ENCODE measurements at regions not wholly inside any gene's neighbourhood (a gene's known extent, or its start where the extent isn't known, plus 50 kb on each side); places are given as distances from the start of the nearest gene placed in this dataset.

GRCh38 chr5:60403343-60404006 is 296.5 kb downstream of the DEPDC1B start:
- TF ChIP-seq CTCF (conservative IDR thresholded peaks at IDR 0.05; ENCODE audit: low read length) (no peak), EZH2phosphoT487 (IDR thresholded peaks at IDR 0.05; ENCODE audit: borderline replicate concordance) (no peak)
- H3K9ac ChIP-seq (ENCODE audit: low read depth, low read length, poor library complexity, severe bottlenecking): no peak overlapping the region
- no peak overlapping the region for H2AFZ ChIP-seq (ENCODE audit: low read length)
- H4K20me1 ChIP-seq (ENCODE audit: insufficient read depth, low read length, poor library complexity, severe bottlenecking): no peaks in the 10 kb centered on the region
- H3K27me3 ChIP-seq (ENCODE audit: insufficient read depth, low read length, poor library complexity, severe bottlenecking): no peaks in the 10 kb centered on the region
- H3K4me3 ChIP-seq (ENCODE audit: low read length, poor library complexity, severe bottlenecking): no peak overlapping the region
- no peaks in the 10 kb centered on the region for H3F3A ChIP-seq (ENCODE audit: low read depth)
- no peaks in the 10 kb centered on the region for H3K9me2 ChIP-seq (replicated peaks; ENCODE audit: low read depth, low read length)
- no peak overlapping the region for H3K4me2 ChIP-seq (ENCODE audit: low read depth, low read length, poor library complexity, severe bottlenecking)
- no peaks in the 10 kb centered on the region for H3K79me2 ChIP-seq (ENCODE audit: insufficient read depth, low read length)
- no peaks in the 10 kb centered on the region for H3K9me3 ChIP-seq (ENCODE audit: insufficient read depth, low read depth, low read length)
- H3K36me3 ChIP-seq (ENCODE audit: insufficient read depth, low read length): no peaks in the 10 kb centered on the region
- no peaks in the 10 kb centered on the region for H3K4me1 ChIP-seq (ENCODE audit: insufficient read depth, low read length, poor library complexity, severe bottlenecking)

GRCh38 chr5:60402161-60402785 is 297.7 kb downstream of the DEPDC1B start:
- Histone ChIP-seq H3K9me3 (ENCODE audit: insufficient read depth, low read depth, low read length) (no peaks in the 10 kb centered on the region), H3K9ac (ENCODE audit: low read depth, low read length, poor library complexity, severe bottlenecking) (no peak overlapping the region), H3K4me1 (ENCODE audit: insufficient read depth, low read length, poor library complexity, severe bottlenecking) (no peaks in the 10 kb centered on the region), H3K9me2 (replicated peaks; ENCODE audit: low read depth, low read length) (no peaks in the 10 kb centered on the region), H3K36me3 (ENCODE audit: insufficient read depth, low read length) (no peaks in the 10 kb centered on the region), H3K4me3 (ENCODE audit: low read length, poor library complexity, severe bottlenecking) (no peak overlapping the region), H4K20me1 (ENCODE audit: insufficient read depth, low read length, poor library complexity, severe bottlenecking) (no peaks in the 10 kb centered on the region), H3K4me2 (ENCODE audit: low read depth, low read length, poor library complexity, severe bottlenecking) (no peak overlapping the region), H3K79me2 (ENCODE audit: insufficient read depth, low read length) (no peaks in the 10 kb centered on the region), H2AFZ (ENCODE audit: low read length) (no peak overlapping the region), H3F3A (ENCODE audit: low read depth) (no peaks in the 10 kb centered on the region), H3K27me3 (ENCODE audit: insufficient read depth, low read length, poor library complexity, severe bottlenecking) (no peaks in the 10 kb centered on the region)
- TF ChIP-seq CTCF (conservative IDR thresholded peaks at IDR 0.05; ENCODE audit: low read length) (no peak), EZH2phosphoT487 (IDR thresholded peaks at IDR 0.05; ENCODE audit: borderline replicate concordance) (no peak)

GRCh38 chr5:60401526-60401925 is 298.4 kb downstream of the DEPDC1B start:
- no peak overlapping the region for H3K9ac ChIP-seq (ENCODE audit: low read depth, low read length, poor library complexity, severe bottlenecking)
- H3K79me2 ChIP-seq (ENCODE audit: insufficient read depth, low read length): no peaks in the 10 kb centered on the region
- no peaks in the 10 kb centered on the region for H3K9me2 ChIP-seq (replicated peaks; ENCODE audit: low read depth, low read length)
- H3K36me3 ChIP-seq (ENCODE audit: insufficient read depth, low read length): no peaks in the 10 kb centered on the region
- no peaks in the 10 kb centered on the region for H4K20me1 ChIP-seq (ENCODE audit: insufficient read depth, low read length, poor library complexity, severe bottlenecking)
- H3K9me3 ChIP-seq (ENCODE audit: insufficient read depth, low read depth, low read length): no peaks in the 10 kb centered on the region
- no peaks in the 10 kb centered on the region for H3K27me3 ChIP-seq (ENCODE audit: insufficient read depth, low read length, poor library complexity, severe bottlenecking)
- no peaks in the 10 kb centered on the region for H3F3A ChIP-seq (ENCODE audit: low read depth)
- TF ChIP-seq EZH2phosphoT487 (IDR thresholded peaks at IDR 0.05; ENCODE audit: borderline replicate concordance) (no peak), CTCF (conservative IDR thresholded peaks at IDR 0.05; ENCODE audit: low read length) (no peak)
- H3K4me1 ChIP-seq (ENCODE audit: insufficient read depth, low read length, poor library complexity, severe bottlenecking): no peaks in the 10 kb centered on the region
- H3K4me2 ChIP-seq (ENCODE audit: low read depth, low read length, poor library complexity, severe bottlenecking): no peak overlapping the region
- H2AFZ ChIP-seq (ENCODE audit: low read length): no peak overlapping the region
- no peak overlapping the region for H3K4me3 ChIP-seq (ENCODE audit: low read length, poor library complexity, severe bottlenecking)

Measured in Loucy (cell line).